ENCODE measurements at regions not wholly inside any gene's neighbourhood (a gene's known extent, or its start where the extent isn't known, plus 50 kb on each side); places are given as distances from the start of the nearest gene placed in this dataset.

DNA sequence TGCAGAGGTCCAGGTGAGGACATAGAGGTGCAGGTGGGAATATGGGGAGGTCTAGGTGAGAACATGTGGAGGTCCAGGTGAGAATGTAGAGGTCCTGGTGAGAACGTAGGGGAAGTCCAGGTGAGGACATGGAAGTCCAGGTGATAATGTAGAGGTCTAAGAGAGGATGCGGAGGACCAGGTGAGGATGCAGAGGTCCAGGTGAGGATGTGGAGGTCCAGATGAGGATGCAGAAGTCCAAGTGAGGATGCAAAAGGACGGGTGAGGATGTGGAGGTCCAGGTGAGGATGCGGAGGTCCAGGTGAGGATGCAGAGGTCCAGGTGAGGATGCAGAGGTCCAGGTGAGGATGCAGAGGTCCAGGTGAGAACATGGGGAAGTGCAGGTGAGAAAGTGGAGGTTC, 133.8 kb downstream of the MRPL36 start:
- TF ChIP-seq EZH2 (IDR thresholded peaks at IDR 0.05; ENCODE audit: insufficient read depth, poor library complexity, severe bottlenecking) (no peak), EZH2phosphoT487 (IDR thresholded peaks at IDR 0.05; ENCODE audit: insufficient read depth, low read depth) (no peak)

All from GM23248 (cell line).